ENCODE measurements at regions not wholly inside any gene's neighbourhood (a gene's known extent, or its start where the extent isn't known, plus 50 kb on each side); places are given as distances from the start of the nearest gene placed in this dataset.

DNA sequence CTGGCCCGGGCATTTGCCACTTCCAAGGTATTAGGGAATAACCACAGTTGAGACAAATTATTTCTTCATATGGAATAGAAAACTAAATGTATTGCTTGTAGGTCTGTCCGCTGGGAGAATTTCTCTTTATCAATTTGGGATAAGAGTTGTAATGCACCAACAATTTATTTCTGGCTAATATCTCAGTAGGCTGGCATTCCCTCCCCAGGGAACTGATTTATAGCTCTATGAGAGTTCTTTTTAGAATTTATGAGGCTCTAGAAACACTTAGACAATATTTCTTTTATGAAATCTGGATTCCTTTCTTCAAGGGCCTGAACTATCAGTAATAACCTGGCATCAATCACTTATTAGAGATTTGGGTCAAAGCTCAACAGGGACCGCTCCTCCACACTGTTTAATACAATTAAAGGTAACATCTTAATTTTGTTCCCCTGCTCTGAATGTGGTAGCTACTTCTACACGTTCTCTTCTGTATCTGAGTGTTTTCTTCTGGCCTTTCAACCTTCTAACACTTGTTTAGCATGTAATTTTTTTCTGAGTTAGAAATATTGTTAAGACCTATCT lies 857.4 kb upstream of the PRR20A start:
- intact Hi-C loops (cut with micrococcal nuclease; ENCODE audit: unreplicated experiment) = no loop called here
- no TSS peak for BruUV-seq (replicated peaks)
- CTCF ChIA-PET = no interaction called here
- Histone ChIP-seq H3K9me3 (ENCODE audit: low read depth, low read length, poor library complexity, severe bottlenecking) (no peaks in the 10 kb centered on the region), H3K27ac (ENCODE audit: low read depth, low read length, poor library complexity, severe bottlenecking) (no peak overlapping the region), H3K27me3 (replicated peaks; ENCODE audit: insufficient read depth, low read depth, low read length, poor library complexity) (no peaks in the 10 kb centered on the region), H3K4me3 (ENCODE audit: low read depth, low read length, poor library complexity, severe bottlenecking) (no peak overlapping the region), H3K36me3 (ENCODE audit: insufficient read depth, low read length, poor library complexity, severe bottlenecking) (no peaks in the 10 kb centered on the region), H3K4me1 (ENCODE audit: insufficient read depth, low read length, poor library complexity, severe bottlenecking) (peaks cover 9% of the 10 kb centered on the region)
- no peak for DNase-seq (ENCODE audit: low spot score)
- TF ChIP-seq EZH2 (IDR thresholded peaks at IDR 0.05; ENCODE audit: borderline replicate concordance, low read depth, low read length, poor library complexity, severe bottlenecking) = no peak
- TF ChIP-seq, protein P1, sequence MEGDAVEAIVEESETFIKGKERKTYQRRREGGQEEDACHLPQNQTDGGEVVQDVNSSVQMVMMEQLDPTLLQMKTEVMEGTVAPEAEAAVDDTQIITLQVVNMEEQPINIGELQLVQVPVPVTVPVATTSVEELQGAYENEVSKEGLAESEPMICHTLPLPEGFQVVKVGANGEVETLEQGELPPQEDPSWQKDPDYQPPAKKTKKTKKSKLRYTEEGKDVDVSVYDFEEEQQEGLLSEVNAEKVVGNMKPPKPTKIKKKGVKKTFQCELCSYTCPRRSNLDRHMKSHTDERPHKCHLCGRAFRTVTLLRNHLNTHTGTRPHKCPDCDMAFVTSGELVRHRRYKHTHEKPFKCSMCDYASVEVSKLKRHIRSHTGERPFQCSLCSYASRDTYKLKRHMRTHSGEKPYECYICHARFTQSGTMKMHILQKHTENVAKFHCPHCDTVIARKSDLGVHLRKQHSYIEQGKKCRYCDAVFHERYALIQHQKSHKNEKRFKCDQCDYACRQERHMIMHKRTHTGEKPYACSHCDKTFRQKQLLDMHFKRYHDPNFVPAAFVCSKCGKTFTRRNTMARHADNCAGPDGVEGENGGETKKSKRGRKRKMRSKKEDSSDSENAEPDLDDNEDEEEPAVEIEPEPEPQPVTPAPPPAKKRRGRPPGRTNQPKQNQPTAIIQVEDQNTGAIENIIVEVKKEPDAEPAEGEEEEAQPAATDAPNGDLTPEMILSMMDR (conservative IDR thresholded peaks at IDR 0.05; ENCODE audit: low read depth, low read length) = no peak
- POLR2A ChIA-PET (ENCODE audit: low non-redundant PET) = no interaction called here

DNA sequence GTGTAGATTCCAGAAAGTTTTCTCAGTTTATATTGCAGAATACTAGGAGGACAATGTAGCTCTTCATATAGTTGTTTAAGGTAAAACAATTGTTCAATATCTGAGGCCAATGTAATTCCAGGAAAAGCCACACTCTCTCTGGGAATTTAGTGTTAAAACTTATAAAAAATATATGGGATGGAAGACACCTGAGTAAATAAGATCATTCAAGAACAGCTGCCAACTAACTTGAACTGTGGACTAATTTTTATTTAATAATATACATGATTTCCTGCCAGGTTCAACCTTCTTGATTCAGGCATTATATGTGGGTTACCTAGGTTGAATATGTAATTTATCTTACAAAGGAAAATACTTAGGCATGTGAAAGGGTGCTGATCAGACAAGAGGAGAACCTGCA lies 841.1 kb upstream of the PRR20A start:
- no peak for DNase-seq (ENCODE audit: low spot score)
- POLR2A ChIA-PET (ENCODE audit: low non-redundant PET) = no interaction called here
- Histone ChIP-seq H3K36me3 (ENCODE audit: insufficient read depth, low read length, poor library complexity, severe bottlenecking) (no peaks in the 10 kb centered on the region), H3K27ac (ENCODE audit: low read depth, low read length, poor library complexity, severe bottlenecking) (no peak overlapping the region), H3K27me3 (replicated peaks; ENCODE audit: insufficient read depth, low read depth, low read length, poor library complexity) (no peaks in the 10 kb centered on the region), H3K9me3 (ENCODE audit: low read depth, low read length, poor library complexity, severe bottlenecking) (no peaks in the 10 kb centered on the region), H3K4me3 (ENCODE audit: low read depth, low read length, poor library complexity, severe bottlenecking) (no peak overlapping the region), H3K4me1 (ENCODE audit: insufficient read depth, low read length, poor library complexity, severe bottlenecking) (no peaks in the 10 kb centered on the region)
- TF ChIP-seq, protein P1 (conservative IDR thresholded peaks at IDR 0.05; ENCODE audit: low read depth, low read length) = no peak
- no peak for TF ChIP-seq EZH2 (IDR thresholded peaks at IDR 0.05; ENCODE audit: borderline replicate concordance, low read depth, low read length, poor library complexity, severe bottlenecking)
- BruUV-seq (replicated peaks) = no TSS peak
- CTCF ChIA-PET = no interaction called here
- intact Hi-C loops (cut with micrococcal nuclease; ENCODE audit: unreplicated experiment) = no loop called here

DNA sequence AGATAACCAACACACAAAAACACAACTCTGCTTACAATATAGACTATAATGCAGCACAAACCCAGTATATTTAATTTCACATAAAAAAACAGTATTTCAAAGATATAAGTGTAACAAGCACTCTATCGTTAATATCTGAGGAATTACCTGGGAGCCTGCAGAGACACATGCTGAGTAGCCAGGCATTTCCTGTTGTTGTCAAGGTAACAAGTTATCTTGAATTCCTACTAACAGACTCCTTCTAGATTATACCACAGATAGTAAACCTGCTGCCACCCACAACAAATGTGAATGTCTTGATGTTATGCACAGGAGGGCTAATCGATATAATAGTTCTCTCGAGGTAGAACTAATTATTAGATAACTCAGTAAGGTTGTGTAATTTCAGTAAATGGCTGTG lies 826.0 kb upstream of the PRR20A start:
- Histone ChIP-seq H3K4me3 (ENCODE audit: low read depth, low read length, poor library complexity, severe bottlenecking) (no peak overlapping the region), H3K27me3 (replicated peaks; ENCODE audit: insufficient read depth, low read depth, low read length, poor library complexity) (no peaks in the 10 kb centered on the region), H3K36me3 (ENCODE audit: insufficient read depth, low read length, poor library complexity, severe bottlenecking) (no peaks in the 10 kb centered on the region), H3K9me3 (ENCODE audit: low read depth, low read length, poor library complexity, severe bottlenecking) (no peaks in the 10 kb centered on the region), H3K27ac (ENCODE audit: low read depth, low read length, poor library complexity, severe bottlenecking) (no peak overlapping the region), H3K4me1 (ENCODE audit: insufficient read depth, low read length, poor library complexity, severe bottlenecking) (no peaks in the 10 kb centered on the region)
- no peak for DNase-seq (ENCODE audit: low spot score)
- no TSS peak for BruUV-seq (replicated peaks)
- TF ChIP-seq, protein P1 (conservative IDR thresholded peaks at IDR 0.05; ENCODE audit: low read depth, low read length) = no peak
- TF ChIP-seq EZH2 (IDR thresholded peaks at IDR 0.05; ENCODE audit: borderline replicate concordance, low read depth, low read length, poor library complexity, severe bottlenecking) = no peak
- intact Hi-C loops (cut with micrococcal nuclease; ENCODE audit: unreplicated experiment) = no loop called here
- ChIA-PET CTCF (no interaction called here), POLR2A (ENCODE audit: low non-redundant PET) (no interaction called here)
